HG03439 (cell line): ENCODE measurements at regions not wholly inside any gene's neighbourhood (a gene's known extent, or its start where the extent isn't known, plus 50 kb on each side); places are given as distances from the start of the nearest gene placed in this dataset.

ENCODE experiments used
- ATAC-seq: cut with Tn5 transposase; IDR thresholded peaks from one replicate; pipeline ENCODE4 v1.9.1; 2021; ENCODE audit warnings: mild to moderate bottlenecking, moderate library complexity; ENCODE audit not compliant: unreplicated experiment

- ATAC-seq: no peak
Observed at GRCh38 chr10:128461991-128462390, 335.8 kb upstream of the MKI67 start.

GRCh38 chr10:128462844-128463243, 336.6 kb upstream of the MKI67 start:
- ATAC-seq: no peak

GRCh38 chr10:128463991-128464760, 338.0 kb upstream of the MKI67 start:
- no peak for ATAC-seq

GRCh38 chr10:128465697-128466096, 339.5 kb upstream of the MKI67 start:
- no peak for ATAC-seq

- ATAC-seq: no peak
Observed at GRCh38 chr10:128466831-128467371, 340.7 kb upstream of the MKI67 start.

GRCh38 chr10:128468462-128468861, 342.2 kb upstream of the MKI67 start:
- no peak for ATAC-seq

- ATAC-seq: no peak
Observed at GRCh38 chr10:128469515-128469914, 343.3 kb upstream of the MKI67 start.

- ATAC-seq: no peak
Observed at GRCh38 chr10:128470321-128470965, 344.2 kb upstream of the MKI67 start.

GRCh38 chr10:128471151-128471550, 344.9 kb upstream of the MKI67 start:
- ATAC-seq: no peak

GRCh38 chr10:128472196-128472595, 346.0 kb upstream of the MKI67 start:
- no peak for ATAC-seq

- ATAC-seq: no peak
Observed at GRCh38 chr10:128473396-128473795, 347.2 kb upstream of the MKI67 start.

GRCh38 chr10:128473911-128474310, 347.7 kb upstream of the MKI67 start:
- no peak for ATAC-seq

- no peak for ATAC-seq
Observed at GRCh38 chr10:128474571-128474970, 348.3 kb upstream of the MKI67 start.

GRCh38 chr10:128475686-128476367, 349.6 kb upstream of the MKI67 start:
- ATAC-seq: no peak

- no peak for ATAC-seq
Observed at GRCh38 chr10:128476368-128476725, 350.1 kb upstream of the MKI67 start.

GRCh38 chr10:128476845-128477244, 350.6 kb upstream of the MKI67 start:
- no peak for ATAC-seq

GRCh38 chr10:128480601-128481000, 354.4 kb upstream of the MKI67 start:
- ATAC-seq: no peak

- ATAC-seq: no peak
Observed at GRCh38 chr10:128481152-128481840, 355.1 kb upstream of the MKI67 start.

- no peak for ATAC-seq
Observed at GRCh38 chr10:128482052-128482451, 355.8 kb upstream of the MKI67 start.

- ATAC-seq: no peak
Observed at GRCh38 chr10:128483216-128483615, 357.0 kb upstream of the MKI67 start.

GRCh38 chr10:128484041-128484440, 357.8 kb upstream of the MKI67 start:
- no peak for ATAC-seq
